ENCODE measurements at regions not wholly inside any gene's neighbourhood (a gene's known extent, or its start where the extent isn't known, plus 50 kb on each side); places are given as distances from the start of the nearest gene placed in this dataset.
"Not testable (repeated sequence)": the region's sequence is repeated elsewhere in the genome, so short reads cannot be mapped to it uniquely, and the experiment has no call there.

DNA sequence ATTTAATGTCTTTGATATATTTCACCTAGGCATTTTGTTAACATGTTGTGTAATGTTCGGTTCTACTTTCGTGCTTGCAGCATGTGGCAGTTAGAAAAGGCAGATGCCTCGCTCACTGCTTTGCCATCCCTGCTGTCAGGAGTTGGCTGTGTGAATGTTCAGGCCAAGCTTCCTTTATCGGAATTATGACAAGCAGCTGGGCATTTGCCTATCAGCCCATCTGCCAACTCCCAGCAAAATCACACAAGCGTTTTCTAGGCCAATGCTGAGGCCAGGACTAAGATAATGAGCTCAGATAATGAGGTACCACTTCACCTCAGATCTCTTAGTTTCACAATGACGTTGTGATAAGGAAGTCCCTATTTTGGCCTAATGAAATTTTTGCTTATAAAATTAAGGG is 212.7 kb upstream of the FAM3C start:
- Histone ChIP-seq H3K4me1 (peaks cover 8% of the 10 kb centered on the region), H4K20me1 (ENCODE audit: low read depth) (no peaks in the 10 kb centered on the region), H3K27me3 (no peaks in the 10 kb centered on the region), H3F3A (ENCODE audit: low read depth) (no peaks in the 10 kb centered on the region), H3K9me3 (ENCODE audit: low read depth) (no peaks in the 10 kb centered on the region), H2AFZ (replicated peaks) (no peak overlapping the region), H3K27ac (no peak overlapping the region), H3K79me2 (ENCODE audit: low read depth) (no peaks in the 10 kb centered on the region), H3K4me3 (no peak overlapping the region), H3K36me3 (no peaks in the 10 kb centered on the region), H3K4me2 (no peak overlapping the region), H3K9ac (no peak overlapping the region)
- Mint-ChIP-seq H3K4me3 (no peak overlapping the region), H3K4me1 (peaks cover 28% of the 10 kb centered on the region), H3K9me3 (no peaks in the 10 kb centered on the region), H3K36me3 (no peaks in the 10 kb centered on the region), H3K27ac (no peak overlapping the region), H3K27me3 (ENCODE audit: insufficient read depth, low read depth) (no peaks in the 10 kb centered on the region)
- TF ChIP-seq, protein P1, sequence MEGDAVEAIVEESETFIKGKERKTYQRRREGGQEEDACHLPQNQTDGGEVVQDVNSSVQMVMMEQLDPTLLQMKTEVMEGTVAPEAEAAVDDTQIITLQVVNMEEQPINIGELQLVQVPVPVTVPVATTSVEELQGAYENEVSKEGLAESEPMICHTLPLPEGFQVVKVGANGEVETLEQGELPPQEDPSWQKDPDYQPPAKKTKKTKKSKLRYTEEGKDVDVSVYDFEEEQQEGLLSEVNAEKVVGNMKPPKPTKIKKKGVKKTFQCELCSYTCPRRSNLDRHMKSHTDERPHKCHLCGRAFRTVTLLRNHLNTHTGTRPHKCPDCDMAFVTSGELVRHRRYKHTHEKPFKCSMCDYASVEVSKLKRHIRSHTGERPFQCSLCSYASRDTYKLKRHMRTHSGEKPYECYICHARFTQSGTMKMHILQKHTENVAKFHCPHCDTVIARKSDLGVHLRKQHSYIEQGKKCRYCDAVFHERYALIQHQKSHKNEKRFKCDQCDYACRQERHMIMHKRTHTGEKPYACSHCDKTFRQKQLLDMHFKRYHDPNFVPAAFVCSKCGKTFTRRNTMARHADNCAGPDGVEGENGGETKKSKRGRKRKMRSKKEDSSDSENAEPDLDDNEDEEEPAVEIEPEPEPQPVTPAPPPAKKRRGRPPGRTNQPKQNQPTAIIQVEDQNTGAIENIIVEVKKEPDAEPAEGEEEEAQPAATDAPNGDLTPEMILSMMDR (IDR thresholded peaks at IDR 0.05): no peak
- no peak for TF ChIP-seq EZH2 (IDR thresholded peaks at IDR 0.05)
- TF ChIP-seq EZH2phosphoT487 (IDR thresholded peaks at IDR 0.05): no peak
- DNase-seq (ENCODE audit: low spot score): no peak

DNA sequence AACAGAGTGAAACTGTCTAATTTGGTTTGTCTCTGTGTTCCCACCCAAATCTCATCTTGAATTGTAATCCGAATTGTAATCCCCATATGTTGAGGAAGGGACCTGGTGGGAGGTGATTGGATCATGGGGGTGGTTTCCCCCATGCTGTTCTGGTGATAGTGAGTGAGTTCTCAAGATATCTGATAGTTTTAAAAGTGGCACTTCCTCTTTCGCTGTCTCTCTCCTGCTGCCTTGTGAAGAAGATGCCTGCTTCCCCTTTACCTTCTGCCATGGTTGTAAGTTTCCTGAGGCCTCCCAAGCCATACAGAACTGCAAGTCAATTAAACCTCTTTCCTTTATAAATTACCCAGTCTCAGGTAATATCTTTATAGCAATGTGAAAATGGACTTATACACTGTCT is 212.1 kb upstream of the FAM3C start:
- H3K4me1 ChIP-seq: peaks cover 12% of the 10 kb centered on the region
- H3K27me3 Mint-ChIP-seq (ENCODE audit: insufficient read depth, low read depth); H3K4me3 ChIP-seq; H3K9me3 ChIP-seq (ENCODE audit: low read depth); H3F3A ChIP-seq (ENCODE audit: low read depth); H3K27me3 ChIP-seq; H3K36me3 Mint-ChIP-seq; H3K4me3 Mint-ChIP-seq; H3K79me2 ChIP-seq (ENCODE audit: low read depth); H2AFZ ChIP-seq (replicated peaks); DNase-seq (ENCODE audit: low spot score); H3K9me3 Mint-ChIP-seq; H3K9ac ChIP-seq; H3K27ac ChIP-seq; H3K36me3 ChIP-seq; H4K20me1 ChIP-seq (ENCODE audit: low read depth); H3K27ac Mint-ChIP-seq; H3K4me2 ChIP-seq: not testable (repeated sequence)
- peaks cover 32% of the 10 kb centered on the region for H3K4me1 Mint-ChIP-seq

DNA sequence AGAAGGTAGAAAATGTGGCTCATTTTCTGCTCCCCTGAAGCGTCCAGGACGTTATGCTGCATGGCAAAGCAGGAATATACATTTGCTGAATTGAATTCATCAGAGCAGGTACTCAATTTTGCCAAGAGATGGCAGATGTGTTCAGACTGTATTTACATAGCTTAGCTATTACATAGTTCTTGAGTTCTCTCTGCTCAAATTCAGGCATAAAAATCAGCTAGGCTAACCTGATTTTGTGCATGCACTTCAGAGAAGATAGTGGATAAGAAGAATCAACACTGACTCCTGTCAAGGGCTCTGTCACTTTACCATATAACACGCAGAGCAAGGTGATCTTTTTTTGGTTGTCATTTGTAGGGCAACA is 209.2 kb upstream of the FAM3C start:
- H3K79me2 ChIP-seq (ENCODE audit: low read depth): no peaks in the 10 kb centered on the region
- Mint-ChIP-seq H3K27me3 (ENCODE audit: insufficient read depth, low read depth) (no peaks in the 10 kb centered on the region), H3K36me3 (no peaks in the 10 kb centered on the region), H3K9me3 (no peaks in the 10 kb centered on the region), H3K4me1 (peaks cover 42% of the 10 kb centered on the region), H3K27ac (no peak overlapping the region), H3K4me3 (no peak overlapping the region)
- DNase-seq (ENCODE audit: low spot score): no peak
- H3K4me1 ChIP-seq: peaks cover 12% of the 10 kb centered on the region
- H2AFZ ChIP-seq (replicated peaks): no peak overlapping the region
- no peak overlapping the region for H3K9ac ChIP-seq
- H3K36me3 ChIP-seq: no peaks in the 10 kb centered on the region
- TF ChIP-seq EZH2phosphoT487 (IDR thresholded peaks at IDR 0.05) (no peak), EZH2 (IDR thresholded peaks at IDR 0.05) (no peak)
- TF ChIP-seq, protein P1 (IDR thresholded peaks at IDR 0.05): peak; percentile 9
- H4K20me1 ChIP-seq (ENCODE audit: low read depth): no peaks in the 10 kb centered on the region
- no peaks in the 10 kb centered on the region for H3K27me3 ChIP-seq
- H3K9me3 ChIP-seq (ENCODE audit: low read depth): no peaks in the 10 kb centered on the region
- H3K4me3 ChIP-seq: no peak overlapping the region
- H3K4me2 ChIP-seq: no peak overlapping the region
- H3F3A ChIP-seq (ENCODE audit: low read depth): no peaks in the 10 kb centered on the region
- no peak overlapping the region for H3K27ac ChIP-seq

DNA sequence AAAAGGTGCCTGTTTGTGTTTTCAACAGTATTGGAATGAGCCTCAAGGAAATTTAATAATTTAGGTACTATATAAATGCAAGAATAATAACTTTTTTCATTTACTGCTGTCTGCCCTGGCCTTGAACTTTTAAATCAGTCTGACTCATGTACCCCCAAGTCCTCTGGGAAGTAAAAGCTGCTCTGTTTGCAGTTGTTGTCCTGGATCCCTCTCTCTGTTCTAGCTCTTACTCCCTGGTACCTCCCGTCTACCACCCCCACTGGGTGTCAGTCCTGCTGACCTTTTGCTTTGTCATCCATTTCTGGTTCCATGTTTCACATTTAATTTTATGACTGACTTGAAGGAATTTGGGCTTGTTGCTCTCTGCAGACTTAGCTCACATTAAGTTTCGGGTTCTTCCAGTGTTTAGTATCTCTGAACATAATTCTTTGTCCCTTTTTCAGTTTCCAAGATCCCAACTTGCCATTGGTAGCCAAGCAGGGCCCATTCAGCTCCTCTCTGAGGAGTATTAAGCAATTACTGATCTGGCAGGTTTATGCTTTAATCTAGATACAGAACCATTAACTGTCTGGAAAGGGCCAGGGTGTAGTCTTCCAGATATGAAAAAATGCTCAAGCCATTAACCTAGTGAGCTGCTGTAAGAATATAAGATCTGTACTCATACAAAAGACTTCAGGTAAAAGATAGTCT is 208.7 kb upstream of the FAM3C start:
- H3K4me1 Mint-ChIP-seq: peaks cover 42% of the 10 kb centered on the region

More for the DNA sequence above, 208.7 kb upstream of the FAM3C start:
- Histone ChIP-seq H3K4me2 (no peak overlapping the region), H3K9me3 (ENCODE audit: low read depth) (no peaks in the 10 kb centered on the region), H4K20me1 (ENCODE audit: low read depth) (no peaks in the 10 kb centered on the region), H3K4me1 (peaks cover 12% of the 10 kb centered on the region), H3K4me3 (no peak overlapping the region), H3F3A (ENCODE audit: low read depth) (no peaks in the 10 kb centered on the region), H3K9ac (no peak overlapping the region), H3K27ac (no peak overlapping the region), H3K27me3 (no peaks in the 10 kb centered on the region), H2AFZ (replicated peaks) (no peak overlapping the region), H3K79me2 (ENCODE audit: low read depth) (no peaks in the 10 kb centered on the region), H3K36me3 (no peaks in the 10 kb centered on the region)
- TF ChIP-seq, protein P1 (IDR thresholded peaks at IDR 0.05): no peak
- TF ChIP-seq EZH2 (IDR thresholded peaks at IDR 0.05) (no peak), EZH2phosphoT487 (IDR thresholded peaks at IDR 0.05) (no peak)
- Mint-ChIP-seq H3K27me3 (ENCODE audit: insufficient read depth, low read depth) (no peaks in the 10 kb centered on the region), H3K36me3 (no peaks in the 10 kb centered on the region), H3K4me3 (no peak overlapping the region), H3K9me3 (no peaks in the 10 kb centered on the region), H3K27ac (peak overlapping the region; percentile 55)
- no peak for DNase-seq (ENCODE audit: low spot score)

All from neural progenitor cell (in vitro differentiated cells).